HFF-Myc (cell line): ENCODE measurements at regions not wholly inside any gene's neighbourhood (a gene's known extent, or its start where the extent isn't known, plus 50 kb on each side); places are given as distances from the start of the nearest gene placed in this dataset.
"Not testable (repeated sequence)": the region's sequence is repeated elsewhere in the genome, so short reads cannot be mapped to it uniquely, and the experiment has no call there.

ENCODE experiments used
- DNase-seq: peaks from one replicate; pipeline ENCODE4 v3.0.0-alpha.2; 2011; ENCODE audit warnings: low read depth; ENCODE audit errors: extremely low read depth
- H3K4me3 ChIP-seq: replicated peaks from 2 replicates; pipeline ENCODE4 v1.5.1; 2011; ENCODE audit warnings: low read depth, mild to moderate bottlenecking, control low read depth, low read length
- CTCF ChIP-seq: IDR thresholded peaks from 2 replicates; pipeline ENCODE4 v1.5.1; 2012; ENCODE audit warnings: mild to moderate bottlenecking, low read depth, low read length, control low read depth; ENCODE audit errors: missing control alignments

DNA sequence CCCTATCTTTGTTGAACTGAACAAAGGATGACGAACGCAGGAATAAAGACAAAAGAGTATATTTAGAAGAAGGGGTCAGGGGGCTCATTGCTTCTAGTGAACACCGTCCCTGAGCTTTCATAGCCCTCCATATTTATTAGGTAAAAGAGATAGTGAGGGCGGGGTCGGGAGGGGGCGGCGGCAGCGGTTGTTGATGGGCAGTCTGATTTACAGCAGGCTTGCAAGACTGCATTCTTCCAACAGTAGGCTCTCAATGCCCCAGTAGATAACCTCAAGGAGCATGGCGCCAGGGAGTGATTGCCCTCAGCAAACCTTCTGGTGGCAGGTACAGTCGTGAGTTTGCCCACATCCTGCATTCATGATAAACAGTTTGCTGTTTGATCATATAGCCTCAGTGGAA, 563.3 kb upstream of the SYNCRIP start:
- no peak for TF ChIP-seq CTCF
- DNase-seq: no peak
- no peak overlapping the region for H3K4me3 ChIP-seq

DNA sequence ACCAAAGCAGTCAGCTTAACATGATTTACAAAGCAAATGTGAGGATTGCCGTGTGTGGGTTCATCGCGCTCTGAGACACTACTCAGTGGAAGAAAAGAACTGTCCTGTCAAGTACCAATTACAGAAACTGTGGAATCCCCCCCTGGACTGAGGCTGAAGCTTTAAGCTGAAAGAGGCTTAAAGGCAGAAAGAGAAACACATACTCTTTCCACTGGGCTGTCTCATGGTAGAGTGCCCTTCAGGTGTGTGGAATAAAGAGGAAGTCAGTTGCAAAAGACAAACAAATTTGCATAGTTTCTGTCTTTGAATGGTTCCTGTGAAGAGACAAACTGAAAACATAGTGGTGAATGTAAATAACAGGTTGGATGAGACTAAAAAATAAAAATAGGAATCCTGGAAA, 560.4 kb upstream of the SYNCRIP start:
- no peak overlapping the region for H3K4me3 ChIP-seq
- DNase-seq: no peak
- TF ChIP-seq CTCF: no peak

DNA sequence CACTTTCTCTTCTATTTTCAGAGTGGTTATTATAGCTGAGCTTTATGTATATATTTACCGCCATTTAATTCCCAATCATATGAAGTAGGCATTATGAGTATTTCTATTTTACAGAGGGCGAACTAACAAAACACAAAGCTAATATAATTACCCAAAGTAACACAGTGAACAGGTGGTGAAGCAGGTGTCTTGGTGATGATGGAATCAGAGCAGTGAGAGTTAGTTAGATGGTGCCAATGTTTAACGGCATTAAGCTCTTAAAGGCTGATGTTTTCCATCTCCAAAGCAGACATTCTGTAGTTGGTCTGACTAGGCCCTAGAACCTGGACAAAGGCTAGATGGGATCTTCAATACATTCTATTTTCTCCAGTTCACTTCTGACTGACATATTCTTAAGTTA, 551.1 kb upstream of the SYNCRIP start:
- no peak for TF ChIP-seq CTCF
- no peak for DNase-seq
- no peak overlapping the region for H3K4me3 ChIP-seq

DNA sequence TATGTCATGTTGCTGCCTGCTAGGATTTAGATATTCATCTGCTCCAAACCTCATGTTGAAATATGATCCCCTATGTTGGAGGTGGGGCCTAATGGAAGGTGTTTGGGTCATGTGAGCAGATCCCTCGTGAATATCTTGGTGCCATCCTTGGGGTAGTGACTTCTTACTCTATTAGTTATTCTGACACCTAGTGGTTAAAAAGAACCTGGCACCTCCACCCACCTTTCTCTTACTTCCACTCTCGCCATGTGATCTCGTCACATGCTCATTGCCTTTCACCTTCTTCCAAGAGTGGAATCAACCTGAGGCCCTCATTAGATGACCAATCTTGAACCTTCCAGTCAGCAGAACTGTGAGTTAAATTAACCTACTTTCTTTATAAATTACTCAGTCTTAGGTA, 549.4 kb upstream of the SYNCRIP start:
- DNase-seq: no peak
- no peak for TF ChIP-seq CTCF

GRCh38 chr6:86175149-86175548, 532.5 kb upstream of the SYNCRIP start:
- not testable (repeated sequence) for H3K4me3 ChIP-seq, DNase-seq

More for the DNA sequence above, 549.4 kb upstream of the SYNCRIP start:
- no peak overlapping the region for H3K4me3 ChIP-seq

DNA sequence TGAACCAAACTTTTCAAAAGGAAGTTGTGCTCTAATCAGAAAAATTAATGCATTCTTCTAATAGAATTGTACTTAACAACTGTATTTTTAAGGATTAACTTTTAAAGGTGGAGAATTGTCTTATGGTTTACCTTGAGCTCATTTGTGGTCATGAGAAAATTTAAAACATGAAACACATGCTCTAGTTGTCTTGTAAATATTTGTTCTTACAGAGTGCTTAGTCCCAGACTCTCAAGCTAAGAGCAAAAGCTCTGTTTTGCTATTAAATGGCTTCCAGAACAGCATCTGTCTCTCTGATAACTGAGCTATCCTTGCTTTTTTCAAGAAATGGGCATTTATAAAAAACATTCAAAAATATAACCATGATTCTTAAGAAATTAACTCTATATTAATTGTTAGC, 512.2 kb upstream of the SYNCRIP start:
- no peak overlapping the region for H3K4me3 ChIP-seq
- DNase-seq: no peak
- no peak for TF ChIP-seq CTCF

DNA sequence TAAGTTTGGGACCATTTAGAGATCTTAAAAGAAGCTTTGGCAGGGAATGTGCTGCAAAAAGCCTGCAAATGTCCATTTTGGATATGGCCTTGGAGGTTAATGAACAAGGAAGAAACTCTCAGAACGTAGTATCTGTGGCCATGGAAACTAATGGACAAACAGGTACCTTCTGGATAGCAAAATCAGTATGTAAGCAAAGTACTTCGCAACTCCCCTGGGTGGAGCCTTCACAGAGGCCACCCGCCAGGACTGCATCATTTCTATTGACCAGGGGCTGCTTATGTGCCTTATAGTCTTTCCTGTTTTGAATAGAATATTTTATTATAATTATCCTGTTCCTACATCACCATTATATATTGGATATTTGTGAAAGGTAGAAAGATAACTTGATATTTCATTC, 510.8 kb upstream of the SYNCRIP start:
- no peak overlapping the region for H3K4me3 ChIP-seq
- no peak for TF ChIP-seq CTCF
- no peak for DNase-seq

GRCh38 chr6:86152546-86152945, 509.9 kb upstream of the SYNCRIP start:
- no peak overlapping the region for H3K4me3 ChIP-seq
- no peak for DNase-seq
- no peak for TF ChIP-seq CTCF
